Neural cell (in vitro differentiated cells): ENCODE measurements at regions not wholly inside any gene's neighbourhood (a gene's known extent, or its start where the extent isn't known, plus 50 kb on each side); places are given as distances from the start of the nearest gene placed in this dataset.

Source experiments
- EP300 ChIP-seq: fragments of 450-650 bp; conservative IDR thresholded peaks from 2 replicates; pipeline ENCODE4 v1.6.1; 2014; ENCODE audit warnings: antibody characterized with exemption, mild to moderate bottlenecking, moderate library complexity; ENCODE audit not compliant: poor library complexity, severe bottlenecking
- EZH2 ChIP-seq: fragments of 200-600, 300-800 bp; shearing (Covaris generic), sonication (generic); IDR thresholded peaks from 2 replicates; pipeline ENCODE4 v1.6.1; 2014; ENCODE audit warnings: antibody characterized with exemption, low read length, borderline replicate concordance, mild to moderate bottlenecking; ENCODE audit not compliant: insufficient read depth, poor library complexity, severe bottlenecking
- POLR2AphosphoS5 ChIP-seq: IDR thresholded peaks from 2 replicates; pipeline ENCODE4 v1.6.1; 2012
- TF ChIP-seq, protein P1 (sequence below): fragments of 450-650 bp; IDR thresholded peaks from 2 replicates; pipeline ENCODE4 v1.5.1; 2014; ENCODE audit warnings: antibody characterized with exemption, mild to moderate bottlenecking, moderate library complexity; ENCODE audit not compliant: poor library complexity, severe bottlenecking

DNA sequence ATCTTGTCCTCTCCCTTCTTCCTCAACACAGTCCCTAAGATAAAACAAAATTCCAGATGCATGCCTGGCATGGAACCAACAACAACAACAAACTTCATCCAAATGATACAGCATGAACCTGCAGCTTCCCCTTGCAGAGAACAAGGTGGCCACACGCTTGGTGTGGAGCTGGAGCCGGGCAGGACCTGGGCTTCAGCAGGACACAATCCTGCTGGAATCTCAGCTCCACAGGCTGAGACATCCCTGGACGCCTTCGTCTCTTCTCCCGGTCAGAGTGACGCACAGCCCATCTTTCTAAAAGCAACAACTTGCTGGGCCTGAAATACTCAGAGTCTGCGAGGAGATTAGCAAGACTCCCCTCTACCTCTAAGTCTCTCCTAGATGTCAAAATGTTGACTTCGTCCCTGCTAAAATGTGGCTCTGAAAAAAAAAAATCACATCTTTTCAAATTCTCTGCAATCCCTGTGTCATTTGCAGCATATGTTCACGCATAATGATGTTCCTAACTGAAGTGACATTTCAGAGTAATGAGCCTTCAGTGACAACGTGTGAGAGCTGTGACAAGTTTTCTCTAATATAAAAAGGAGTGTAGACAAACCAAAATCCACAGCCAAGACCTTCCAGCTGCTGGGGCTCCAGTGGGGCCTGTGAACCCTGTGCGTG is 1232.3 kb downstream of the TBC1D22A start:
- peak; percentile 69 for TF ChIP-seq EP300
- TF ChIP-seq, protein P1, sequence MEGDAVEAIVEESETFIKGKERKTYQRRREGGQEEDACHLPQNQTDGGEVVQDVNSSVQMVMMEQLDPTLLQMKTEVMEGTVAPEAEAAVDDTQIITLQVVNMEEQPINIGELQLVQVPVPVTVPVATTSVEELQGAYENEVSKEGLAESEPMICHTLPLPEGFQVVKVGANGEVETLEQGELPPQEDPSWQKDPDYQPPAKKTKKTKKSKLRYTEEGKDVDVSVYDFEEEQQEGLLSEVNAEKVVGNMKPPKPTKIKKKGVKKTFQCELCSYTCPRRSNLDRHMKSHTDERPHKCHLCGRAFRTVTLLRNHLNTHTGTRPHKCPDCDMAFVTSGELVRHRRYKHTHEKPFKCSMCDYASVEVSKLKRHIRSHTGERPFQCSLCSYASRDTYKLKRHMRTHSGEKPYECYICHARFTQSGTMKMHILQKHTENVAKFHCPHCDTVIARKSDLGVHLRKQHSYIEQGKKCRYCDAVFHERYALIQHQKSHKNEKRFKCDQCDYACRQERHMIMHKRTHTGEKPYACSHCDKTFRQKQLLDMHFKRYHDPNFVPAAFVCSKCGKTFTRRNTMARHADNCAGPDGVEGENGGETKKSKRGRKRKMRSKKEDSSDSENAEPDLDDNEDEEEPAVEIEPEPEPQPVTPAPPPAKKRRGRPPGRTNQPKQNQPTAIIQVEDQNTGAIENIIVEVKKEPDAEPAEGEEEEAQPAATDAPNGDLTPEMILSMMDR = no peak
- TF ChIP-seq EZH2 = no peak
- TF ChIP-seq POLR2AphosphoS5 = peak; percentile 52
